HepG2 (cell line): ENCODE measurements at regions not wholly inside any gene's neighbourhood (a gene's known extent, or its start where the extent isn't known, plus 50 kb on each side); places are given as distances from the start of the nearest gene placed in this dataset.

ENCODE experiments used
- ATAC-seq: fragments of 200-7000 bp; cut with Tn5 transposase; 3 replicates; pipeline ENCODE4 v1.9.1; 2020; ENCODE audit warnings: mild to moderate bottlenecking, moderate library complexity
- BruUV-seq: library from RNA; stranded (reverse); fragments of 400-500 nt; replicated peaks from 2 replicates; lab custom pipeline; 2021; lab: Mats Ljungman, UMichigan
- CTCF ChIA-PET: fragments of 300-600 bp; formaldehyde crosslinking; extraction: SDS; loops from one replicate; lab custom pipeline; 2021; ENCODE audit warnings: low total read pairs, inconsistent platforms, low intra/inter-chr PET ratio; lab: Yijun Ruan, JAX
- POLR2A ChIA-PET: fragments of 350-600 bp; sonication (Branson Sonifier 250); formaldehyde crosslinking; loops from one replicate; lab custom pipeline; 2020; ENCODE audit warnings: antibody characterized with exemption, inconsistent platforms; lab: Yijun Ruan, JAX
- DNase-seq: peaks from one replicate; pipeline ENCODE4 v3.0.0-alpha.2; 2015; ENCODE audit warnings: low spot score
- FAIRE-seq: peaks from 3 replicates; lab custom pipeline; 2011; peaks lifted over from hg19 to GRCh38; lab: Jason Lieb, UNC
- H2AFZ ChIP-seq: one replicate; pipeline ENCODE4 v1.6.1; 2011; ENCODE audit warnings: low read length, inconsistent platforms
- H3K27ac ChIP-seq: fragments of 300-600 bp; 3 replicates; pipeline ENCODE4 v1.8.0; 2011; ENCODE audit warnings: mixed run types, mild to moderate bottlenecking, mixed read lengths, low read length, inconsistent platforms; ENCODE audit not compliant: insufficient read depth; ENCODE audit errors: extremely low read length
- H3K27me3 ChIP-seq, 2 experiments: fragments of 200-600 bp in 1 of 2; 2 replicates in 1 of 2; 3 replicates in 1 of 2; pipeline versions ENCODE4 v1.6.0 to v1.8.0; 2011; ENCODE audit warnings: low read length in 2 of 2, mild to moderate bottlenecking in 2 of 2, moderate library complexity in 2 of 2, inconsistent platforms in 1 of 2; ENCODE audit not compliant: insufficient read depth in 2 of 2, control insufficient read depth in 1 of 2
- H3K36me3 ChIP-seq, 2 experiments: fragments of 200-600 bp in 1 of 2; replicated peaks in 1 of 2; 2 replicates in 1 of 2; 3 replicates in 1 of 2; pipeline versions ENCODE4 v1.5.1 to v1.8.0; 2011; ENCODE audit warnings: low read length in 2 of 2, inconsistent platforms in 1 of 2; ENCODE audit not compliant: insufficient read depth in 2 of 2, control insufficient read depth in 1 of 2
- H3K4me1 ChIP-seq: 2 replicates; pipeline ENCODE4 v1.5.1; 2012; ENCODE audit warnings: low read length, inconsistent platforms; ENCODE audit not compliant: insufficient read depth
- H3K4me2 ChIP-seq: 2 replicates; pipeline ENCODE4 v1.6.0; 2011; ENCODE audit warnings: low read depth, low read length, inconsistent platforms
- H3K4me3 ChIP-seq, 3 experiments: fragments of 200-600 bp in 1 of 3; sonication (generic), shearing (Covaris generic) in 1 of 3; replicated peaks in 1 of 3; 2 replicates each; pipeline ENCODE4 v1.5.1; 2011 to 2016; ENCODE audit warnings: low read length in 3 of 3, inconsistent platforms in 2 of 3, low read depth in 2 of 3, mild to moderate bottlenecking in 2 of 3, control low read depth in 1 of 3, mixed read lengths in 1 of 3; ENCODE audit not compliant: insufficient read depth in 1 of 3
- H3K79me2 ChIP-seq: one replicate; pipeline ENCODE4 v1.6.1; 2011; ENCODE audit warnings: low read length, inconsistent platforms; ENCODE audit not compliant: insufficient read depth
- H3K9ac ChIP-seq: 2 replicates; pipeline ENCODE4 v1.6.0; 2011; ENCODE audit warnings: mild to moderate bottlenecking, low read depth, low read length, inconsistent platforms; ENCODE audit not compliant: insufficient read depth
- H3K9me3 ChIP-seq: 2 replicates; pipeline ENCODE4 v1.5.1; 2012; ENCODE audit warnings: mild to moderate bottlenecking, low read length
- H4K20me1 ChIP-seq: 2 replicates; pipeline ENCODE4 v1.6.0; 2011; ENCODE audit warnings: inconsistent platforms, mild to moderate bottlenecking, low read length, moderate library complexity; ENCODE audit not compliant: insufficient read depth
- HOXA9 ChIP-seq: sonication (generic); formaldehyde crosslinking; IDR thresholded peaks from 2 replicates; pipeline ENCODE4 v1.8.1; 2022; ENCODE audit warnings: missing genetic modification reagents, mild to moderate bottlenecking, moderate library complexity, borderline replicate concordance
- JUND ChIP-seq: sonication (generic); formaldehyde crosslinking; IDR thresholded peaks from 2 replicates; pipeline ENCODE4 v1.8.0; 2022; ENCODE audit warnings: mild to moderate bottlenecking, missing genetic modification reagents
- SIN3A ChIP-seq: IDR thresholded peaks from 2 replicates; pipeline ENCODE4 v1.6.1; 2011; ENCODE audit warnings: low read depth, mild to moderate bottlenecking, control low read depth, low read length, borderline replicate concordance
- ZKSCAN1 ChIP-seq: fragments of 150-350 bp; IDR thresholded peaks from 2 replicates; pipeline ENCODE4 v1.6.1; 2014; ENCODE audit warnings: low read length
- ZNF460 ChIP-seq: sonication (generic); formaldehyde crosslinking; IDR thresholded peaks from 2 replicates; pipeline ENCODE4 v1.5.1; 2020; ENCODE audit warnings: missing genetic modification reagents, mild to moderate bottlenecking, borderline replicate concordance
- ZNF567 ChIP-seq: sonication (generic); formaldehyde crosslinking; IDR thresholded peaks from 2 replicates; pipeline ENCODE4 v1.8.1; 2023; ENCODE audit warnings: mild to moderate bottlenecking, missing genetic modification reagents, borderline replicate concordance
- ZSCAN25 ChIP-seq: sonication (generic); formaldehyde crosslinking; IDR thresholded peaks from 2 replicates; pipeline ENCODE4 v1.8.0; 2022; ENCODE audit warnings: mild to moderate bottlenecking, missing genetic modification reagents
- WGBS: methylation state at CpG from one replicate; pipeline ENCODE4 v1.1.6; 2017; ENCODE audit warnings: low lambda C conversion rate; 5-methylcytosine and 5-hydroxymethylcytosine counted together
- in situ Hi-C: cut with HindIII; loops from 2 replicates; pipeline ENCODE4 v1.10.0; 2017; ENCODE audit warnings: low pct_unique_long_range_greater_than_20kb; ENCODE audit not compliant: extremely low pct_ligation_motif_present
- intact Hi-C: fragments of 100-400 bp; cut with micrococcal nuclease; formaldehyde crosslinking; loops from one replicate; pipeline ENCODE4 v1.10.0; 2022; ENCODE audit not compliant: unreplicated experiment
- TF ChIP-seq, protein P1 (sequence below): sonication (generic); formaldehyde crosslinking; IDR thresholded peaks from 2 replicates; pipeline ENCODE4 v1.8.0; 2022; ENCODE audit warnings: mild to moderate bottlenecking, missing genetic modification reagents, moderate library complexity
- TF ChIP-seq, protein P2 (sequence below): sonication (generic); formaldehyde crosslinking; IDR thresholded peaks from 2 replicates; pipeline ENCODE4 v1.4.0; 2020; ENCODE audit warnings: missing genetic modification reagents, mild to moderate bottlenecking, borderline replicate concordance
- TF ChIP-seq, protein P3 (sequence below): sonication (generic); formaldehyde crosslinking; IDR thresholded peaks from 2 replicates; pipeline ENCODE4 v1.8.1; 2023; ENCODE audit warnings: mild to moderate bottlenecking, missing genetic modification reagents
- TF ChIP-seq, protein P4 (sequence below): sonication (generic); formaldehyde crosslinking; IDR thresholded peaks from 2 replicates; pipeline ENCODE4 v1.5.1; 2020; ENCODE audit warnings: mild to moderate bottlenecking, missing genetic modification reagents
- TF ChIP-seq, protein P5 (sequence below): sonication (generic); formaldehyde crosslinking; IDR thresholded peaks from 2 replicates; pipeline ENCODE4 v1.5.0; 2020; ENCODE audit warnings: mild to moderate bottlenecking, missing genetic modification reagents, borderline replicate concordance

DNA sequence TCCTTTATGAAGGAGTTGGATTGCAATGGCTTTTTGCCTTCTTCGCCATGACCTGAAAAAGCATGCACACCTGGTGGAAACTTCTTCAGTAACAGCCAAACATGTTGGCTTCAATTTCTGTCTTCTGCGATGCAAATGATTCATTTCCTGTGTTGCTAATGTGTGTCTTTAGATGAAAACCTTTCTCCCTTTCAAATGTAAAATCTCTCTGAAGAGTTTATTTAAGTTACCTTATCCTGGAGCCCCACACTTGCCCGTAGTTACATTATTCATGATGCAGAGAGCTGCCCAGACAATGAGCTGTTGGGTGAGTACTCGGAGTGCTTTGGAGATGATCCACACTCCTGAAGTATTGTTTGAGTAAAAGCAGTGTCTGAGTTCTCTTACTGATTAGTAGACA is 1100.9 kb downstream of the RPA4 start:
- no peak for DNase-seq
- Histone ChIP-seq H3K79me2 (no peaks in the 10 kb centered on the region), H3K4me2 (no peak overlapping the region), H3K9ac (no peak overlapping the region), H3K4me3 (no peak overlapping the region), H3K9me3 (no peaks in the 10 kb centered on the region), H2AFZ (no peak overlapping the region), H3K36me3 (no peaks in the 10 kb centered on the region), H3K4me1 (no peaks in the 10 kb centered on the region), H3K27ac (no peak overlapping the region), H3K27me3 (no peaks in the 10 kb centered on the region), H4K20me1 (no peaks in the 10 kb centered on the region)
- 0% methylated on average over 3 of the region's 4 CpGs for WGBS
- no peak for ATAC-seq
- in situ Hi-C loops (no loop called here), intact Hi-C loops (no loop called here)
- CTCF ChIA-PET, result no interaction called here
- POLR2A ChIA-PET, result no interaction called here
- BruUV-seq, result no TSS peak
- FAIRE-seq, result no peak
- TF ChIP-seq, protein P1, sequence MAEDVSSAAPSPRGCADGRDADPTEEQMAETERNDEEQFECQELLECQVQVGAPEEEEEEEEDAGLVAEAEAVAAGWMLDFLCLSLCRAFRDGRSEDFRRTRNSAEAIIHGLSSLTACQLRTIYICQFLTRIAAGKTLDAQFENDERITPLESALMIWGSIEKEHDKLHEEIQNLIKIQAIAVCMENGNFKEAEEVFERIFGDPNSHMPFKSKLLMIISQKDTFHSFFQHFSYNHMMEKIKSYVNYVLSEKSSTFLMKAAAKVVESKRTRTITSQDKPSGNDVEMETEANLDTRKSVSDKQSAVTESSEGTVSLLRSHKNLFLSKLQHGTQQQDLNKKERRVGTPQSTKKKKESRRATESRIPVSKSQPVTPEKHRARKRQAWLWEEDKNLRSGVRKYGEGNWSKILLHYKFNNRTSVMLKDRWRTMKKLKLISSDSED (CRISPR knock-in tag), result no peak
- TF ChIP-seq, protein P2, sequence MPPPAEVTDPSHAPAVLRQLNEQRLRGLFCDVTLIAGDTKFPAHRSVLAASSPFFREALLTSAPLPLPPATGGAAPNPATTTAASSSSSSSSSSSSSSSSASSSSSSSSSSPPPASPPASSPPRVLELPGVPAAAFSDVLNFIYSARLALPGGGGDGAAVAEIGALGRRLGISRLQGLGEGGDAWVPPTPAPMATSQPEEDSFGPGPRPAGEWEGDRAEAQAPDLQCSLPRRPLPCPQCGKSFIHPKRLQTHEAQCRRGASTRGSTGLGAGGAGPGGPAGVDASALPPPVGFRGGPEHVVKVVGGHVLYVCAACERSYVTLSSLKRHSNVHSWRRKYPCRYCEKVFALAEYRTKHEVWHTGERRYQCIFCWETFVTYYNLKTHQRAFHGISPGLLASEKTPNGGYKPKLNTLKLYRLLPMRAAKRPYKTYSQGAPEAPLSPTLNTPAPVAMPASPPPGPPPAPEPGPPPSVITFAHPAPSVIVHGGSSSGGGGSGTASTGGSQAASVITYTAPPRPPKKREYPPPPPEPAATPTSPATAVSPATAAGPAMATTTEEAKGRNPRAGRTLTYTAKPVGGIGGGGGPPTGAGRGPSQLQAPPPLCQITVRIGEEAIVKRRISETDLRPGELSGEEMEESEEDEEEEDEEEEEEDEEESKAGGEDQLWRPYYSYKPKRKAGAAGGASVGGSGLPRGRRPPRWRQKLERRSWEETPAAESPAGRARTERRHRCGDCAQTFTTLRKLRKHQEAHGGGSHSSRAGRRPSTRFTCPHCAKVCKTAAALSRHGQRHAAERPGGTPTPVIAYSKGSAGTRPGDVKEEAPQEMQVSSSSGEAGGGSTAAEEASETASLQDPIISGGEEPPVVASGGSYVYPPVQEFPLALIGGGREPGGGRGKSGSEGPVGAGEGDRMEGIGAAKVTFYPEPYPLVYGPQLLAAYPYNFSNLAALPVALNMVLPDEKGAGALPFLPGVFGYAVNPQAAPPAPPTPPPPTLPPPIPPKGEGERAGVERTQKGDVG (CRISPR knock-in tag), result no peak
- TF ChIP-seq, protein P3, sequence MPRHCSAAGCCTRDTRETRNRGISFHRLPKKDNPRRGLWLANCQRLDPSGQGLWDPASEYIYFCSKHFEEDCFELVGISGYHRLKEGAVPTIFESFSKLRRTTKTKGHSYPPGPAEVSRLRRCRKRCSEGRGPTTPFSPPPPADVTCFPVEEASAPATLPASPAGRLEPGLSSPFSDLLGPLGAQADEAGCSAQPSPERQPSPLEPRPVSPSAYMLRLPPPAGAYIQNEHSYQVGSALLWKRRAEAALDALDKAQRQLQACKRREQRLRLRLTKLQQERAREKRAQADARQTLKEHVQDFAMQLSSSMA, result no peak
- no peak for TF ChIP-seq HOXA9 (CRISPR knock-in tag)
- TF ChIP-seq ZKSCAN1, result no peak
- TF ChIP-seq, protein P4, sequence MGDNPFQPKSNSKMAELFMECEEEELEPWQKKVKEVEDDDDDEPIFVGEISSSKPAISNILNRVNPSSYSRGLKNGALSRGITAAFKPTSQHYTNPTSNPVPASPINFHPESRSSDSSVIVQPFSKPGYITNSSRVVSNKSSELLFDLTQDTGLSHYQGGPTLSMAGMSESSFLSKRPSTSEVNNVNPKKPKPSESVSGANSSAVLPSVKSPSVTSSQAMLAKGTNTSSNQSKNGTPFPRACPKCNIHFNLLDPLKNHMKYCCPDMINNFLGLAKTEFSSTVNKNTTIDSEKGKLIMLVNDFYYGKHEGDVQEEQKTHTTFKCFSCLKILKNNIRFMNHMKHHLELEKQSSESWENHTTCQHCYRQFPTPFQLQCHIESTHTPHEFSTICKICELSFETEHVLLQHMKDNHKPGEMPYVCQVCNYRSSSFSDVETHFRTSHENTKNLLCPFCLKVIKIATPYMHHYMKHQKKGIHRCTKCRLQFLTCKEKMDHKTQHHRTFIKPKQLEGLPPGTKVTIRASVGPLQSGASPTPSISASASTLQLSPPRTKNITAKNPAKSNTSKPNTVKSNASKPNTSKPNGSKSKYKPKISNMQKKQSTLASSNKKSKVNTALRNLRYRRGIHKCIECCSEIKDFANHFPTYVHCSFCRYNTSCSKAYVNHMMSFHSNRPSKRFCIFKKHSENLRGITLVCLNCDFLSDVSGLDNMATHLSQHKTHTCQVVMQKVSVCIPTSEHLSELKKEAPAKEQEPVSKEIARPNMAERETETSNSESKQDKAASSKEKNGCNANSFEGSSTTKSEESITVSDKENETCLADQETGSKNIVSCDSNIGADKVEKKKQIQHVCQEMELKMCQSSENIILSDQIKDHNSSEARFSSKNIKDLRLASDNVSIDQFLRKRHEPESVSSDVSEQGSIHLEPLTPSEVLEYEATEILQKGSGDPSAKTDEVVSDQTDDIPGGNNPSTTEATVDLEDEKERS, result no peak
- TF ChIP-seq ZNF460 (CRISPR knock-in tag), result no peak
- TF ChIP-seq SIN3A, result no peak
- no peak for TF ChIP-seq ZNF567 (CRISPR knock-in tag)
- TF ChIP-seq, protein P5, sequence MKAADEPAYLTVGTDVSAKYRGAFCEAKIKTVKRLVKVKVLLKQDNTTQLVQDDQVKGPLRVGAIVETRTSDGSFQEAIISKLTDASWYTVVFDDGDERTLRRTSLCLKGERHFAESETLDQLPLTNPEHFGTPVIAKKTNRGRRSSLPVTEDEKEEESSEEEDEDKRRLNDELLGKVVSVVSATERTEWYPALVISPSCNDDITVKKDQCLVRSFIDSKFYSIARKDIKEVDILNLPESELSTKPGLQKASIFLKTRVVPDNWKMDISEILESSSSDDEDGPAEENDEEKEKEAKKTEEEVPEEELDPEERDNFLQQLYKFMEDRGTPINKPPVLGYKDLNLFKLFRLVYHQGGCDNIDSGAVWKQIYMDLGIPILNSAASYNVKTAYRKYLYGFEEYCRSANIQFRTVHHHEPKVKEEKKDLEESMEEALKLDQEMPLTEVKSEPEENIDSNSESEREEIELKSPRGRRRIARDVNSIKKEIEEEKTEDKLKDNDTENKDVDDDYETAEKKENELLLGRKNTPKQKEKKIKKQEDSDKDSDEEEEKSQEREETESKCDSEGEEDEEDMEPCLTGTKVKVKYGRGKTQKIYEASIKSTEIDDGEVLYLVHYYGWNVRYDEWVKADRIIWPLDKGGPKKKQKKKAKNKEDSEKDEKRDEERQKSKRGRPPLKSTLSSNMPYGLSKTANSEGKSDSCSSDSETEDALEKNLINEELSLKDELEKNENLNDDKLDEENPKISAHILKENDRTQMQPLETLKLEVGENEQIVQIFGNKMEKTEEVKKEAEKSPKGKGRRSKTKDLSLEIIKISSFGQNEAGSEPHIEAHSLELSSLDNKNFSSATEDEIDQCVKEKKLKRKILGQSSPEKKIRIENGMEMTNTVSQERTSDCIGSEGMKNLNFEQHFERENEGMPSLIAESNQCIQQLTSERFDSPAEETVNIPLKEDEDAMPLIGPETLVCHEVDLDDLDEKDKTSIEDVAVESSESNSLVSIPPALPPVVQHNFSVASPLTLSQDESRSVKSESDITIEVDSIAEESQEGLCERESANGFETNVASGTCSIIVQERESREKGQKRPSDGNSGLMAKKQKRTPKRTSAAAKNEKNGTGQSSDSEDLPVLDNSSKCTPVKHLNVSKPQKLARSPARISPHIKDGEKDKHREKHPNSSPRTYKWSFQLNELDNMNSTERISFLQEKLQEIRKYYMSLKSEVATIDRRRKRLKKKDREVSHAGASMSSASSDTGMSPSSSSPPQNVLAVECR (CRISPR knock-in tag), result no peak
- TF ChIP-seq ZSCAN25, result no peak
- no peak for TF ChIP-seq JUND
